ENCODE measurements at regions not wholly inside any gene's neighbourhood (a gene's known extent, or its start where the extent isn't known, plus 50 kb on each side); places are given as distances from the start of the nearest gene placed in this dataset.

DNA sequence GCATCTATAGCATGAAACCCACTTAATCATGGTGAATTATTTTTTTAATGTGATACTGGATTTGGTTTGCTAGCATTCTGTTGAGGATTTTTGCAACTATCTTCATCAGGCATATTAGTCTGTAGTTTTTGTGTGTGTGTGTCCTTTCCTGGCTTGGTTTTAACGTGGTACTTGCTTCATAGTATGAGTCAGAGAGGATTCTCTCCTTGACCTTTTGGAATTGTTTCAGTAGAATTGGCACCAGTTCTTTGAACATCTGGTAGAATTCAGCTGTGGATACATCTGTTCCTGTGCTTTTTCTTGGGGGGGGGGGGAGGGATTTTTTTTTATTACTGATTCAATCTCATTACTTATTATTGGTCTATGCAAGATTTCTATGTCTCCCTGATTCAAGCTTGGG lies 232.0 kb upstream of the KLF8 start:
- TF ChIP-seq, protein P1, sequence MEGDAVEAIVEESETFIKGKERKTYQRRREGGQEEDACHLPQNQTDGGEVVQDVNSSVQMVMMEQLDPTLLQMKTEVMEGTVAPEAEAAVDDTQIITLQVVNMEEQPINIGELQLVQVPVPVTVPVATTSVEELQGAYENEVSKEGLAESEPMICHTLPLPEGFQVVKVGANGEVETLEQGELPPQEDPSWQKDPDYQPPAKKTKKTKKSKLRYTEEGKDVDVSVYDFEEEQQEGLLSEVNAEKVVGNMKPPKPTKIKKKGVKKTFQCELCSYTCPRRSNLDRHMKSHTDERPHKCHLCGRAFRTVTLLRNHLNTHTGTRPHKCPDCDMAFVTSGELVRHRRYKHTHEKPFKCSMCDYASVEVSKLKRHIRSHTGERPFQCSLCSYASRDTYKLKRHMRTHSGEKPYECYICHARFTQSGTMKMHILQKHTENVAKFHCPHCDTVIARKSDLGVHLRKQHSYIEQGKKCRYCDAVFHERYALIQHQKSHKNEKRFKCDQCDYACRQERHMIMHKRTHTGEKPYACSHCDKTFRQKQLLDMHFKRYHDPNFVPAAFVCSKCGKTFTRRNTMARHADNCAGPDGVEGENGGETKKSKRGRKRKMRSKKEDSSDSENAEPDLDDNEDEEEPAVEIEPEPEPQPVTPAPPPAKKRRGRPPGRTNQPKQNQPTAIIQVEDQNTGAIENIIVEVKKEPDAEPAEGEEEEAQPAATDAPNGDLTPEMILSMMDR (IDR thresholded peaks at IDR 0.05) = no peak
- no peak for TF ChIP-seq POLR2A (IDR thresholded peaks at IDR 0.05)

All from thyroid gland (tissue), 4 donors.